ENCODE measurements at regions not wholly inside any gene's neighbourhood (a gene's known extent, or its start where the extent isn't known, plus 50 kb on each side); places are given as distances from the start of the nearest gene placed in this dataset.
"Not testable (repeated sequence)": the region's sequence is repeated elsewhere in the genome, so short reads cannot be mapped to it uniquely, and the experiment has no call there.

DNA sequence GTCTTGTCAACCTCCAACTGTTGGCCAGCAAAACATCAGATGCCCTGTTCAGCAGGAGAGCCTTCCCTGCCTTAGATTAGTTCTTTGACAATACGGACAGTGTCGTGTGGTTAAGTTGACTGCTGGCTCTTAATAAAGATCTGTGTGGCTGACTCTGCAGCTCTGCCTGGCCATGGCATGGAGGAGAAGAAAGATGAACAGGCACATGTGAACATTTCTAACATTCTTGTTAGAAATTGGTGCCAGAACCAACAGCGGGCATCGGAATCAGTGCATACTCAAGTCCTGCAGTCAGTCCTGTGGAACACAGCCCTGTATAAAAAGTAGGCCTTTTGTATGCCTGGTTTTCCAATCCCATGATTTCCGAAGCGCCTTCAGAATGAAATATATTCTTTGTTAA is 455.6 kb downstream of the POM121L12 start:
- CTCF ChIA-PET = no interaction called here
- POLR2A ChIA-PET = no interaction called here

- POLR2A ChIA-PET, CTCF ChIA-PET: not testable (repeated sequence)
Observed at GRCh38 chr7:53495181-53495580, 459.7 kb downstream of the POM121L12 start.

- ChIA-PET CTCF (no interaction called here), POLR2A (no interaction called here)
Observed at GRCh38 chr7:53500076-53500475, 464.6 kb downstream of the POM121L12 start.

- CTCF ChIA-PET = no interaction called here
- POLR2A ChIA-PET = no interaction called here
Observed at GRCh38 chr7:53504914-53505313, 469.5 kb downstream of the POM121L12 start.

- ChIA-PET CTCF (no interaction called here), POLR2A (no interaction called here)
Observed at GRCh38 chr7:53518319-53518718, 482.9 kb downstream of the POM121L12 start.

GRCh38 chr7:53520841-53521240 is 485.4 kb downstream of the POM121L12 start:
- CTCF ChIA-PET = no interaction called here
- POLR2A ChIA-PET = no interaction called here

DNA sequence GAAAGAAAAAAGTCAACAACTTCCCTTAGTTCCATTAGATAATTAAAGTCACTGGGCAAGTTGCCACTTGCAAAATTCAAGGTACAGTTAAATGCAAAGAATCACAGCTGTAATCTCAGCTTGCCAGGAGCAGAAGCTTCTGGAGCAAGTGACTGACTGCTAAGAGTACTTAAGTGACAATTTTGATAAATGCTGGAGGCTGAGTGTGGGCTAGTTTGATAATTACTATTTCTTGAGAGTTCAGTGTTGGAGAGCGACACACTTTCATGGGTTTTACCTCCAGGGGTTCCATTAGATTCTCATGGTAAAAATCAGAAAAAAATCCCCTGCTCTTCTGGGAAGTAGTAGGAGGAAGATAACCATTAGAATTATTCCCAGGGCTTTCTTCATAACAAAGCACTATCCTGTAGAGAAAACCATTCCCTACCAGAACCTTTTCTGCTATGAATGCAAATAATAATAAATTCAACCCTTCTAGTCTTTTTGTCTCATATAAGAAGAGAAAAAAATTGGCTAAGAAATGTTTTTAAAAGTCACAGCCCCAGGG is 486.3 kb downstream of the POM121L12 start:
- ChIA-PET CTCF (no interaction called here), POLR2A (no interaction called here)

DNA sequence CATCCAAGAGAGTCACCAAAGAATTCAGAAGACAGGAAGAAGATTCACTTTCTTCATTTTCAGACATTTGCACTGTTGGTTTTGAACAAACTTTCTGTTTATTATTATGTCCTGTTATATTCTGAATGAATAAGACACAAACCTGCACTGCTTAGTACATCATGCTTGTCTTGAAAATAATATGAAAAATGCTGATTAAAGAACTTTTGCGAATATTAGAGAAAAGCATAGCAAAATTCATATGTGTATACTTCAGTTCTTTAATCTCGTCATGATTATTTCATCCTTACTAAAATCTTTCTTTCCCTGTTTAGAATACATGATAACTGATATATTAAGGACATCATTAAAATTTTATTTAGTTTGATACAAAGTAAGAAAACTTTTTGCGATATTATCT is 504.1 kb downstream of the POM121L12 start:
- POLR2A ChIA-PET = no interaction called here
- CTCF ChIA-PET = no interaction called here

DNA sequence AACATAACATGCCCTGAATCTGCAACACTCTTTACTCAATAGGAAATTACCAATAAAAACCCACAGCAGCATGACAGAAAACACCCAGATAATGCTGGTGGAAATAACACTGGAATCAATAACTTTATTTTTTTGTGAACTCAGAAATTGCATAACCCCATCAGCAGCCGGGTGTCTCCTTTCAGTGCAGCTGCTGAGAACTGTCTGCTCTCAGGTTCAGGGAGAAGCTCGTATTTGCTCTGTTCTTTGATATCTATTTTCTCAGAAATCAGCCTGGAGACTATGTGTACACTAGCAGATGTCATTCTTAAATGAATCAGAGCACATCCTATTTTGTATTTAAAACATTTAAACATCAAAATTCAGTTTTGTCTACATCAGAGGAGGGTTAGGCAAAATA is 506.0 kb downstream of the POM121L12 start:
- ChIA-PET CTCF (no interaction called here), POLR2A (no interaction called here)

- CTCF ChIA-PET = no interaction called here
Observed at GRCh38 chr7:53542157-53542556, 506.7 kb downstream of the POM121L12 start.

More at GRCh38 chr7:53542157-53542556, 506.7 kb downstream of the POM121L12 start:
- POLR2A ChIA-PET = no interaction called here

Measured in activated CD8-positive, alpha-beta memory T cell treated with anti-CD3 and anti-CD28 coated beads for 36 hours (primary cell).